ENCODE measurements at regions not wholly inside any gene's neighbourhood (a gene's known extent, or its start where the extent isn't known, plus 50 kb on each side); places are given as distances from the start of the nearest gene placed in this dataset.

DNA sequence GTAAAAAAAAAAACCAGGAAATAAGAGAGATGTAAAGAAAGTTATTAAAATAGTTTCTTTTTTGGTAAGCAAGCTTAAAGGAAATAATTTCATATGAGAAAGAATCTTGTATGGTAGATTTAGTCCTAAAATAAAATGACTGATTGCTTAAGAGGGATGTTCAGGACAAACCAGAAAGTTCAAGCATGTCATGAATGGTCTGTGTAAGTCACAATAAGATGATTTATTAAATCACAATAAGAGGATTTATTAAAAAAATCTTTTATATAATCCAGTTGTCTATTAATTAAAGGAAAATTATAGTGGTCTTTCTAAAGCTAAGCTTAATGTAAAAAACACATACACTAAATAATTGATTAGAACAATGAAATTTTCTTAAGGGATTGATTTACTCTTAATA lies 91.8 kb upstream of the OR13F1 start:
- H3K36me3 ChIP-seq (ENCODE audit: control insufficient read depth, insufficient read depth, low read length) = no peaks in the 10 kb centered on the region
- no peak for DNase-seq (ENCODE audit: extremely low read depth, insufficient read length)
- no peak for TF ChIP-seq CTCF (IDR thresholded peaks at IDR 0.05; ENCODE audit: insufficient read depth, low read length, poor library complexity, severe bottlenecking)
- H3K4me3 ChIP-seq (replicated peaks; ENCODE audit: low read depth, low read length) = no peak overlapping the region
- no peaks in the 10 kb centered on the region for H3K27me3 ChIP-seq (replicated peaks; ENCODE audit: control insufficient read depth, insufficient read depth, low read length)

- Histone ChIP-seq H3K4me3 (replicated peaks; ENCODE audit: low read depth, low read length) (no peak overlapping the region), H3K27me3 (replicated peaks; ENCODE audit: control insufficient read depth, insufficient read depth, low read length) (no peaks in the 10 kb centered on the region), H3K36me3 (ENCODE audit: control insufficient read depth, insufficient read depth, low read length) (no peaks in the 10 kb centered on the region)
- no peak for DNase-seq (ENCODE audit: extremely low read depth, insufficient read length)
- no peak for TF ChIP-seq CTCF (IDR thresholded peaks at IDR 0.05; ENCODE audit: insufficient read depth, low read length, poor library complexity, severe bottlenecking)
Measured at GRCh38 chr9:104416470-104416869, 87.6 kb upstream of the OR13F1 start.

DNA sequence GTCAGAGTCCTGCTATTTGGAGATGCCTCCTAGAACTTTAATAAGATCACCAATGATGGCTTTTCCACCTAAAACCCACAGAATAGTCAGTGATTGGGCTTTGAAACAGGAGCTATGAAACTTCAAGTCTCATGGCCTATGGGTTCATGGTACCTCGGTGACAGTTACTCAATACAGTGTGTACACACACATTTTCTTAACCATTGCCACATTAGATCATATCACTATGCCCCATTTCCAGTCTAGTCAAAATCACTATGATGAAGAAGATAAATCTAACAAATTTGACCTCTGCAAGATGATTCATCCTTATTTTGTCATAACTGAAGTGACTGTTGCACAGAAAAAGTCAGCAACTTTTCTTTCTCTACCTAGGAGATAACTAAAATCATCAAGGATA lies 86.8 kb upstream of the OR13F1 start:
- Histone ChIP-seq H3K27me3 (replicated peaks; ENCODE audit: control insufficient read depth, insufficient read depth, low read length) (no peaks in the 10 kb centered on the region), H3K36me3 (ENCODE audit: control insufficient read depth, insufficient read depth, low read length) (no peaks in the 10 kb centered on the region), H3K4me3 (replicated peaks; ENCODE audit: low read depth, low read length) (no peak overlapping the region)
- TF ChIP-seq CTCF (IDR thresholded peaks at IDR 0.05; ENCODE audit: insufficient read depth, low read length, poor library complexity, severe bottlenecking) = no peak
- DNase-seq (ENCODE audit: extremely low read depth, insufficient read length) = no peak

- Histone ChIP-seq H3K4me3 (replicated peaks; ENCODE audit: low read depth, low read length) (no peak overlapping the region), H3K27me3 (replicated peaks; ENCODE audit: control insufficient read depth, insufficient read depth, low read length) (no peaks in the 10 kb centered on the region), H3K36me3 (ENCODE audit: control insufficient read depth, insufficient read depth, low read length) (no peaks in the 10 kb centered on the region)
- no peak for DNase-seq (ENCODE audit: extremely low read depth, insufficient read length)
- no peak for TF ChIP-seq CTCF (IDR thresholded peaks at IDR 0.05; ENCODE audit: insufficient read depth, low read length, poor library complexity, severe bottlenecking)
Measured at GRCh38 chr9:104429031-104429546, 75.0 kb upstream of the OR13F1 start.

DNA sequence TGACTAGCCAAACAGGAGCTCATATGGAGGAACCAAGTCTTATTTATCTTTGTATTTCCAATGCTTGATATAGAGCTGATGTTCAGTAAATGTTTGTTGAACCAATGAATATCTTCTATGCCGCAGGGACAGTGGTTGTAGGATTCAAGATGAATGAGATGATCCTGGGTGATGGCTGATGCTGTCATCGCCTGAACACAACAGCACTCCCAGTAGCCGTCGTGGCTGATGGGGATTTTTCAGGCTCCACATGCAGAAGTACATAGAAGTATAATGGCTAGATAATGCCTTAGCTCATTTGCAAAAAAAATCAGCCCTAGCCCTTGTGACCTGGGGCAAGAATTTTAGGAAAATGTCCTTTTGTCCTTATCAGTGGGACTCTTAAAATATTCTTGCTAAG lies 69.0 kb upstream of the OR13F1 start:
- DNase-seq (ENCODE audit: extremely low read depth, insufficient read length) = no peak
- H3K27me3 ChIP-seq (replicated peaks; ENCODE audit: control insufficient read depth, insufficient read depth, low read length) = no peaks in the 10 kb centered on the region
- no peak overlapping the region for H3K4me3 ChIP-seq (replicated peaks; ENCODE audit: low read depth, low read length)
- no peaks in the 10 kb centered on the region for H3K36me3 ChIP-seq (ENCODE audit: control insufficient read depth, insufficient read depth, low read length)
- no peak for TF ChIP-seq CTCF (IDR thresholded peaks at IDR 0.05; ENCODE audit: insufficient read depth, low read length, poor library complexity, severe bottlenecking)

DNA sequence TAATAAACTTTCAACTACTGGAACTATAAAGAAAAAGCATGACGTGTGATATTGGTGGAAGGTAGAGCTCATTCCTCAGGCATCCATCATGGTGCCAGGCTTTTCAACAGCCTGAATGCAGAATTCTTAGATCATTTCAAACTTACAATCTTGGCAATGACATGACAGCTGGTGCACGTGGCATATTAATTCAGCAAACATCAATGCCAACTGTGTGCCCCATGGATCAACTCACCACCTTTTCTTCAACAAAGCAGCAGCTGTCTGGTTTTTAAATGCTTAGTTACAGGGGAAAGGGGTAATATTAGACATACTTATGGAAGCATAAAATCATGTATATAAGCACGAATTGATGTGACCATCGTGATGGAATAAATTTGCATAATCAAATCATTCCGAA lies 56.0 kb upstream of the OR13F1 start:
- Histone ChIP-seq H3K36me3 (ENCODE audit: control insufficient read depth, insufficient read depth, low read length) (no peaks in the 10 kb centered on the region), H3K27me3 (replicated peaks; ENCODE audit: control insufficient read depth, insufficient read depth, low read length) (no peaks in the 10 kb centered on the region), H3K4me3 (replicated peaks; ENCODE audit: low read depth, low read length) (no peak overlapping the region)
- DNase-seq (ENCODE audit: extremely low read depth, insufficient read length) = no peak
- no peak for TF ChIP-seq CTCF (IDR thresholded peaks at IDR 0.05; ENCODE audit: insufficient read depth, low read length, poor library complexity, severe bottlenecking)
